Islet precursor cell (in vitro differentiated cells): ENCODE measurements at regions not wholly inside any gene's neighbourhood (a gene's known extent, or its start where the extent isn't known, plus 50 kb on each side); places are given as distances from the start of the nearest gene placed in this dataset.
A peak's percentile ranks its signal among the peaks of the same experiment; 100 is the strongest.

Experiments
- DNase-seq: peaks from one replicate; pipeline ENCODE4 v3.0.0-alpha.2; 2018

DNA sequence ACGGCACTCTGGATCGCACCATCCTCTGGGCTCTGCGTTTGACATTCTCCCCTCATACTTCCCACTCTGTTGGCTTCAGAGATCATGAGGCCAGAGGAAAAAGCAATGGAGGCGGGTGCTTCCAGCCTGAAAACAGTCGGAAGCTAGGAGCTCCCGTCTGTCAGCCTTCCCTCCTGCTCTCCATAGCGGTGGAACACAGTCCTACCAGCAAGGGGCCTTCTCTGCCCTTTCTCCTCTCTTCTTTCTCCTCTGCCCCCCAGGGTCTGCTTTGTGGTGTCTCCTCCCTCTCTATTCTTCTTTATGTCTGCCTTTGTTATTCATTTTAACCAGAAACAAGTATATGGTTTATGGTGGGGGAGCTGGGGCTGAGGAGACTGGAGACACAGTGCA lies 152.5 kb upstream of the NFIB start:
- no peak for DNase-seq

DNA sequence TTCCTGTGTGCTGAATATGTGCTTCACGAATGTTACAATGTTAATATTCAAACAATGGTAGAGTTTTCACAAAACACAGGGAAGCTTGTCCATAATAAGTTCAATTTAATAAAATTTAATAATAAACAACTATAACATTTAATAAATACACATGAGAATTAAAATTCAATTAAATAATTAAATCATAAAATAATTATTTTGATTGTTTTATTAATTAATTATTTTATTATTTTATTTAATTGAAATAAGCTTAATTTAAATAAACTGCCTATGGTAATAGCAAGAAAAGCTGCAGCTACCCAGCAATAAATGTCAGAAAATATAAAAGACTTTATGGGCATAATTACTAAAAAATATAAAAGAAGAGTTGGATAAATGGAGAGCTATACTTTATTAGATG lies 149.0 kb upstream of the NFIB start:
- DNase-seq, result no peak

DNA sequence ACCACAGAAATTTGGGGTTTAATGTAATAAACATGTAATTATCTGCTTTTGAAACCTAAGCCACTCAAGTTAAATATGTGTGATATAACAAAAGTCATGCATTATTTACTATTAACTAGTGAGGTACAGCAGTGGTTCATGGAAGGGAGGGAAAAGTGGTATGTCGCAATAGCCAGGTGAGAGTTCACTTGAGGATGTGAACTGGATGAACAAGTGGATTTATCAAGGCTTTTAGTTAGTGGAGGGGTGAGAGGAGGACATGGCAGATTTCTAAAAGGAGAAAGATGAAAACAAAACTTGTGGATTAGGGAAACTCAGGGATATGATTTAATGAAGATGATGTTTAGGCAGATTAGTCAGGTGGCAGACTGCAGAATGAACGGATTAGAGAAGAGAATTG lies 141.3 kb upstream of the NFIB start:
- no peak for DNase-seq

DNA sequence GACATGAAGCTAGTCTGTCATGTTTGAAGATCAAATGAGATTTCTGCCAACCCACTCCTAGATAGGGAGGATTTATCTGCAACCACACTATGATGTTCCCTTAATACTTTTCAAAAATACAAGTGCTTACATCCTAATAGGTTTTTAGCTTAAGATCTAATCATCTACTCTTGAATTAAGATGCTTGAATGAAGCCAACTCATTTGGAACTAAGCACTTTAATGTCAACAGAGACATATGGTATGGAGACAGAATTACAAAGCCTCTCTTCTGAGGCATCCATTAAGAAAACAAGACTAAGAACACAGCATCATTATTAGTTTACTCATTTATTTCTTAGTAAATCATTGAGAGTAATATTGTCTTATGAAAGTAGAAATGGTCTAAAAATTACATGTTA lies 139.3 kb upstream of the NFIB start:
- DNase-seq, result no peak

DNA sequence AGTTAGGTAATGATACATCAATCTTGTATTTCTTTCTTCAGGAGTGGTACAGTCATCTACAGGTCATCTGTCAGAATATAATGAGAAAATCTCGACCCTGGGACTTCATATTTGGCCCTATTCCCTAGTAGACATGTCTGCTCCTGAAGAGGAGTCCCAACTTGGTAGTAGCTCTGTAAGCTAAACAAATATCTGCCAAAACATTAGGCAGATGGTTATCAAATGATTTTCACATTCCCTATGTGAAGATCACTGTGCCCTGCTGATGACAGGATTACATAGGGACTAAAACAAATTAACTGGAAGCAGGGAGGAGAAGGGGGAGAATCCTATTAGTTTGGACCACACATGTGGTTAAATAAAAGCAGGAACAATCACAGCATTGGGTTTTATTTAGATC lies 138.6 kb upstream of the NFIB start:
- no peak for DNase-seq

DNA sequence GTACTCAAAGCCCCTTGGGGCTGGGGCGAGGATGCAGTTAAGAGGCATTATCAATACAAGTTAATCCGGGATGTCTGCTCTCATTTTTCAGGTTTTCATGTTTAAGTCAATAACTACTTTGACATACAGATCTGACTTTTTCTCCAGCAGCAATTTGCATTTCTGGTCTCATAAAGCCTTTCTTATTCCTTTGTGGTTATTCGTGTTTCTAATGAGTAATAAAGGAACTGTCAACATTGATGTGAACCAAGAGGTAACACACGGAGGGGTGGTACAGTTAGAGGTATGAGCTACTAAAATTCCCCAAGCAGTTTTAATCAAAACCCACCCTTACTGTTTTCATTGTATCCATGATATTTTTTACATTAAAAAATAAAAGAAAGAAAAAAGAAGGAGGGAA lies 138.0 kb upstream of the NFIB start:
- DNase-seq, result no peak

DNA sequence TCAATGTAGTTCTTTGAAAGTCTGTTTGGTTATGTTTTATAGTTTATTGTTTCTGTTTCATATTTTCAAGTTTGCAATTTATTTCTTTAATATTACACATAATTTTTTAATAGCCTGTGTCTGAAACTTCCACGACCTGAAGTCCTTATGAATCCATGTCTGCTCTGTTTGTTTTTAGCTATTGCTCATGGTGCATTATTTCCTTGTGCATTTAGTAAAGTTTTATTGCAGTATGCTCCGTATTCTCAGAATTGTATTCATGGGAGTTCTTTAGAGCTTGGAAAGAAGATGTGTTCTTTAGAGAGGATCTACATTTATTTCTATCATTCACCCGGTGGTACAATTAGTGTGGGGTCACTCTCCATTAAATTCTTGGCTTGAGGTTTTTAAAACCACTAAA lies 133.2 kb upstream of the NFIB start:
- no peak for DNase-seq

DNA sequence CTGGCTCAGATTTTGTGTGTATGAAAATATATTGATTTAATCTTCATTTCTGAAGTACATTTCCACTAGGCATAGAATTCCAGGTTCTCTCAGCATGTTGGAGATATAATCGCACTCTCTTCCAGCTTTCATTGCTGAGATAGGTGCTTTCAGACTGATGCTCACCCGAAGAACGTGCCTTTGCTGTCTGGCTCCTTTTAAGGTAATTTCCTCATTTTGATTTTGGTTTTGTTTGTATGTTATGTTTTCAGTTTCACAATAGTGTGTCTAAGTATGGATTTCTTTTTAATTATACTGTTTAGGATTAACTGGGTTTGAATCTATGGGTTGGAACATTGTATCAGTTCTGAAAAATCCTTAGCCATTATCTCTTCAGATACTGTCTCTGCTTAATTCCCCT lies 132.0 kb upstream of the NFIB start:
- no peak for DNase-seq

DNA sequence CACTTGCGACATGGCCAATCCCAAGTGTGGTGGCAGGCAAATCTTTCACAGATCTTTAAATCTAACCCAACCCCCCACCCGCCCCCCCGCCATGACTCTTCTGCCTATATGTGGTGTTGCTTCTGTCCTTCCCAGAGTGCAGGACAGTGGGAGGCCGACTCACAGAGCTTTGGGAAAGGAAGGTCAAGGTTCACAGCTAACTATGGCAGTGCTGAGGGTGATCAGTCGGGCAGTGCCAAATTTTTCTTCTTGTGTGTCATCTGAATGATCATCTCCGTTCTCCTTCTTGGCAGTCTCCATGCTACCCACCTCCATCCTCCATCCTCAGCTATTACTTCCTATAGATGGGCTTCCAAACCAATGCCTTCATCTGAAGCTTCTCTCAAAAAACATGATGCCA lies 129.0 kb upstream of the NFIB start:
- no peak for DNase-seq

DNA sequence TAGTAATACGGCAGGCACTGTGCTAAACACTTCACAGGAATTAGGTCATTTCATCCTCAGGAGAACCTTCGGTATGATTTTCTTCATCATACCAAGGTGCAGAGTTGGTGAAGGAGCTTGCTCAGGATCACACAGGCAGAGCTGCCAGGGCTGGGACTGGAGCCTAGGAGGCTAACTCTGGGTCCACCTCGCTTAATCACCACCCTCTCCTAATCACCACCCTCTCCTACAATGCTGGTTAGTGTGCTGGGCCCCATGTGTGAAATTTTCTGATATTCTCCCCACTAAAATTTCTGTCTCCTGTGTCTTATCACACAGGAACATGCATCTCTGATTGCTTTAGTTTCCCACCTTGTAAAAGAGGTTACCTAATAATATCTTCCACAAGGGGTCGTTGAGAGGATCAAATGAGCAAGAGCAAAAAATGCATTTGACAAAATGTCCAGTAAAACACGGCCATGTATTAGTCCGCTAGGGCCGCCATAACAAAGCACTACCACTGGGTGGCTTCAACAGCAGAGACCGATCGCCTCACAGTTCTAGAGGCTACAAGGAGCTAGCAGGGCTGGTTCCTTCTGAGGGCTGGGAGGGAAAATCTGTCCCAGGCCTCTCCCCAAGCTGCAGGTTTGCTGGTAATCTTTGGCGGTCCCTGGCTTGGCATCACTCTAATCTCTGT lies 128.2 kb upstream of the NFIB start:
- peak; percentile 82 for DNase-seq

DNA sequence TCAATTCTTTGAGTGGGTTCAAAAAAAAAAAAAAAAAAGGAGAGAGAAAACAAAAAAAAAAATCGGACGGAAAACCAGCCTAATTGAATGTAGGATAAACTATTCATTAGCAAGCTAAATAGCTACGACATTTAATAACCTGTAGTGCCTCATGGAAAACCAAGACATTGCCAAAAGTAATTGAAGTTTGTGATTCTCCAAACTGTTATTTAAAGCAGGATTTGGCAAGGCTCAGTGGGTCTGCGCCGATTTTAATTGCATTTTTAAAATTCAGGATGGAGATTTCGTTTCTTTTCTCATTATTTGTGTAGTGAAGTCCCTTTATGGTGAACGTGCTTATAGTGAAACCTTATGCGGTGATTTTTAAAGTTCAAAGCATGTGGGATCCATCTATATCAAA lies 127.2 kb upstream of the NFIB start:
- DNase-seq, result no peak

DNA sequence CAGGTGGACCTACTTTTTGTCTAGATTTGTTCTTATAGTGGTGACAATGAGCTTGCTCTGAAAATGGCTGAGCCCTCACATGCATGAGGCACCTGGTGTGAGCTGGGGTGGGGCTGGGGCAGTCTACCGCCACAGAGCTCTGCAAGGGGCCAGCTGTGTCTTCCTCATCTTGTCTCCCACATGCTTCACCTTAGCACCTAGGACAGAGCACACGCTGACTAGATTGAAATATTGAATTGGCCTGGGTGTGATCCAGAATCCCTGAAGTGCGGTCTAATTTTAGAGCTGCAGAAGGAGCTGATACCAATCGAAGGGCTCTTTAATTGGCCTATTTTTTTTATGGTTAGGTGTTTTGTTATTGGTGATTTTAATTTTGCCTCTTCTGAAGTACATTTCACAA lies 126.1 kb upstream of the NFIB start:
- DNase-seq, result no peak

DNA sequence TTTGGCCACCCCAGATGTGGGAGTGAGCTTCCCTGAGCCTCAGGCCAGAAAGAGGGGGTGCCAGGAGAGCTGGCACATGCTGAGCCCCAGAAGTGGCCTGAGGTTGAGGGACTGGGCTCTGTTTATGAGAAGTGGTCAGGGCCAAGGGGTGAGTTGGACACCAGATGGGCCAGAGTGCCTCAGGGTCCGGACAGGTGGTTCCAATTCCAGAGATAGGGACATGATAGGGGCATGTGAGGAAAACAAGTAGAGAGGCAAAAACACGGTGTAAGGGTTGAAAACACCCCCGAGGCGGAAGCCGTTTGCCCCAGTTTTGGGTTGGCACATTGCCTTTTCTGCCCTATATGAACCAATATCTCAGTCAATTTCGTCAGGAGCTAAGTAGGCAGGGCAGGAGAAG lies 125.6 kb upstream of the NFIB start:
- DNase-seq, result no peak

DNA sequence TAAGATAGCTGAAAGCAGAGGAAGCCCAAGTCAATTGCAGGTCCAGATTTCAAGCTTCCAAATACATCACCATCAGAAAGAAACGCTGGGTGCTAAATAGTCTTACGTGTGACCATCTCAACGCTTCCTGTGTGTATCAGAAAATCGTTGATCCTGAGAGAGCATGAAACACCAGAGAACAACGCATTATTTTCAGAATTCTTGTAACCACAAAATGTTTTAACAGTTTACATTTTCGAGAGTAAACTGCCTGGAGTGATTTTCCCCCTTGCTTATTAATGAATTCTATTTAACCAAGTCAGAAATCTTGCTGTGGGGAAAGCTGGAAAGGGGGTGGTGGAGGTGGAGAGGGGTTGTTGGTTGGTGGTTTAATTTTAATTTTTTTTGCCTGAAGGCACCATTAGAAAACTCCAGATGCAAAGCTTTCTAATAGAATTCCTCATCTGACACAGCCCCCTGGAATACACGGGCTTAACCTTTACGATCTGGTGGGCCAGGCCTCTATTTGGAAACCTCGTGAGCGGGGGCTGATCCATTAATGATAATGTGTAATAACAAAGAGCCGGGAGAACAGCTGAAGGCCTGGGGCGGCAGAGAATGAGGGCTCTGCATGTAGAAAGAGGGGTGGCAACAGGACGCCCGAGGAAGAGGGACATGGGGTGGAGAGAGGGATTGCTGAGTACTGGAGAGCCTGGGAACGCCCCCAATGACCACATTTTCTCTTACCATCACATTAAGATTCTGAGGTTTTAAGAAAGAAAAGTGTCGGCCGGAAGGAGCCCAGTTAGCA lies 124.5 kb upstream of the NFIB start:
- no peak for DNase-seq

DNA sequence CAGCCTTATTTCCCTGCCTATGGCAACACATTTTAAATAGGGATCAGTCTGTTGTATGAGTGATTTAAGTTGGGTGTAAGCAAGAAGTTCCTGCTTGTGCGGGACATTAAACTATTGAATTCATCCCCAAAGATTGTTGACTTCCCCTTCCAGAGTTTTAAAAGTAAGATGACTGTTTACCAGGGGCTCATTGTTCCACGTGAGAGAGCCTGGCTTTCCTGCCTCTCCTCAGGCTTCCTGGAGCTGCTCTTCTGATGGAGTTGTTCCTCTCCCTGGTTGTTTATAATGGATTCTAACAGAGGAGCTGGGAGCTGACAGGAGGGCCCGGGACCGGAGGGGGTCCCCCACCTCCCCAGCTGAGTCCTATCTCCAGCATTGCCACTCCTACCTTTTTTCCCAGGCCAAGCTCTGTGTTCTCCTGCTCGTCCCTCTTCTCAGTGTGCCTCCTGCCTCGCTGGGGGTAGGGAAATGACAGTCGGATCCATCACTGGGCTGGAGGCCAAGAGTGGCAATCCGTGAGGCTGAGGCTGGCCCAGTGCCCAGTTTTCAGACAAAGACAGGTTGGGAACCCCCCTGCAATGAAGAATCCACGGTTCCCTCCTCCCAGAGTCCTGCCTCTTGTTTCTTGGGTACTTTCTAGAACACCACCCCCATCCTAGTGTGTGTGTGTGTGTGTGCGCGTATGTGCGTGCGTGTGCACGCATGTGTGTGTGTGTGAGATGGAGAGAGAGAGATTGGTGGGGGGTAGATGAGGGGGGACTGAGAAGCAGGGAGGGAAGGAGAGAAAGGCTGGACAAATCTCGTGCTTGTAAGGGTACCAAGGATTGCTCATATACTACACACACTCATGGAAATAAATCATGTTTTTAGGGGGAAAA lies 123.7 kb upstream of the NFIB start:
- no peak for DNase-seq

DNA sequence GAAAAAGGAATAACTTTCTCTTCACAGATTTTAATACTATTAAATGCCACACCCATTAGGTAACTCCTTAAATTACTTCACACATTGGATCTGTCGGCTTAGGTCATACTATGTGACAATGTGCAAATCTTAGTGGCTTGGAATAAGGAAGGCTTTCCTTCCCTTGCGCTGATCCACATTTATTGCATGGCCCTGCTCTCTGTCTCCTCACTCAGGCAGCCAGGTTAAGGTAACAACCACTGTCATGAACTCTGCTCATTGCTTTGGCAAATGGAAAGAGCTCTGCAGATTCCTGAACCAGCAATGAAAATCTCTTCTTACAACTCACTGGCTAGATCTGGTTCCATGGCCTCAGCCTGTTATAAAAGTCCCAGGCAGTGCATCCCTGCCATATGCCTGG lies 121.9 kb upstream of the NFIB start:
- DNase-seq, result no peak

DNA sequence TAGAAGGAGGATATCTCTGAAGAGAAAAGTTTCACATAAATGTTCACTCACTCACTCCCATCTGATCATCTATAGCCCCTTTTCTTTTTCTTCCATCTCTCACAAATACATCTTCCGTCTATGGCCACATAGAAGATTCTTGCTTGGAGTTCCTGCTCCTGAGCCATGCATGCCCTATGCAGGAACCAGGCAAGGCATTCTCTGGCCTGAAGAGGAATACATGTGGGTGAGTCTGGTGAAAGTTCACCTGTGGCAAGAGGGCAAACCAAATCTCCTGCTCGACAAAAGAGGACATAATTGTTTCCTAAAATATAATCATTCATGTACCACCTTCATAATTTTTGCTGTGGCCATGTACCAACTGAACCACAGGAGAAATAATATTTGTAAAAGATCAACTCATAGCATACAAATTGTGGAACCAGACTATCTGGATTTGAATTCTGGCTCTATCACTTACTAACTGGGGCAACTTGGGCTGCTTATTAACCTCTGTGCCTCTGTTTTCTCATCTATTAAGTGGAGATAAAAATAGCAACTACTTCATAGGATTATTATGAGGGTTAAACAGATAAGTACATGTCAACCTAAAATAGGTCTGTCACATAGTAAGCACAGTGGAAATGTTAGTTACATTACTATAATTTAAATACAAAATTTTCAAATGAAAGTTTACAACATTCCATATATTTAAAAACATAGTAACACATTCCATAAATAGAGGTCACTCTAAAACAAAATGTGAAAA lies 121.2 kb upstream of the NFIB start:
- DNase-seq, result no peak

DNA sequence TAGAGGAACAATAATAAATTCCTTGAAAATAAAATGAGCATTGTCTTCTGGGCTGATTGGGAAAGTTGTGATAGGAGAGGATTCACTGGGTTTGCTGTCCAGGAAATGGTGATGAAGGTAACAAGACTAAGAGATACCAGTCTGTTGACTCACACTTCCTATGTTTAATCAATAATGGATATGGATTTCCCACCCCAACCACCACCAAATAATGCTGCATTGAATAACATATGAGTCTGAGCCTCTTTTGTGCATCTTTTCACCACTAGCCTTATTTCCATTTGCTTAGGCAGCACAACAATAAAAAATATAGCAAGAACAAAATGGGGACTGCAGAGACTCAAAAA lies 120.2 kb upstream of the NFIB start:
- no peak for DNase-seq

DNA sequence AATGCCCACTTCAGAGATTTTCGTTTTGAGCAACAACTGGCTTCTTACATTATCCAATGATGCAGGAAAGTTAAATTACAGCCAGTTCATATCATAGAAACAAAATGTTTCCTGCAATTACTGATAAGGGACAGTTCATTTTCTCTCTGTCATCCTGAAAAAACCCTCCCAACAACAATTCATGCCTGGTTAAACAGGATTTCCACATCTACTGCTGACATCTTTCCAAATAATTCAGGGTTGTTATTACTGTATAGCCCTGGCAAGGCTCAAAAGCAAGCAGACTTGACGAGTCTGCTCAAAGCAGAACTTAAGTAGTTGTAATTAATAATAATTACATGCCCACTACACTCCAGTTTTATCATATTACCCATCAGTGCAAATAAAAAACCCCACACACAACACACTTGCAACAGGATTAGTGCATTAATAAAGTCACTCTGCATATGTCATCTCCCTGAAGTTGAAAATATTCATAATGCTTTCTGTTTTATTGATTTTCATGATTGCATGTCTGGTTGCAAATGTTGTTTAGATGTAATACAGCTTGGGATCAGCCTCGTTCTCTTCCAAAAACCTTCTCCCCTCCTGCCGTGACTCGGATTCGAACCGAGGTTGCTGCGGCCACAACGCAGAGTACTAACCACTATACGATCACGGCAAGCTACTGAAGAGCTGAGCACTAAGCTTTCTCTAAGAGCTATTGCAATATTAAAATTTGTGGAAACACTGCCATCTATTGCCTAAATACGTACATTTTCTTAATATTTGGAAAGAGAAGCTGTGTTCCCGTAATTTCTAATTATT lies 119.6 kb upstream of the NFIB start:
- no peak for DNase-seq

DNA sequence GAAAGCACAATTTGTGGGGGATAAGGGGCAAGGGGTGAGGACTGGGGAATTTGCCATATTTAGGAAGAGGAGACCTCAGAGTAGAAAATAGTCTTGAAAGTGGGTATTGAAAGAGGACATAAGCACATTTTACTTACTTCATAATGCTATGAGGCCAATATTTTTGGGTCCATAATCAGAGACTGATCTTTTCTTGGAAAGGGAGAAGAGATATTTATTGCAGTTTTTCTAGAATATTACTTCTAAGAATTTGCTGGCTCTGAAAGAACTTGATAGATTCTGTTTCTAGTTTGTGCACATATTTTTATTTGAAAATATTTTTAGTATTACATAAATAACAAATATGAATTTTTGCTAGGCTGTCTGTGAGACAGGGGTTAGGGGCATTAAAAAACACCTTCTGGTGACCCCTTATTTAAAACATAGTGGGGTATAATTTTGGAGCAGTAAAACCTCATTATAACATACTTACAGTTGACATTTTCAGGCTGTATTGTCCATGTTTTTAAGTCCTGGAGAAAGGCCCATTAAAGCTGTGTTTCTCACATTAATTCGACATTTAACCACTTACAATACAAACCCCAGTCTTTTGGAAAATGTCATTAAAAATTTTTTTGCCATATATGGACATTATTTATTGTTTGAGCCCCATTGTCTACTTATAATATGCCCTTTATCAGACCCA lies 118.9 kb upstream of the NFIB start:
- DNase-seq, result no peak

DNA sequence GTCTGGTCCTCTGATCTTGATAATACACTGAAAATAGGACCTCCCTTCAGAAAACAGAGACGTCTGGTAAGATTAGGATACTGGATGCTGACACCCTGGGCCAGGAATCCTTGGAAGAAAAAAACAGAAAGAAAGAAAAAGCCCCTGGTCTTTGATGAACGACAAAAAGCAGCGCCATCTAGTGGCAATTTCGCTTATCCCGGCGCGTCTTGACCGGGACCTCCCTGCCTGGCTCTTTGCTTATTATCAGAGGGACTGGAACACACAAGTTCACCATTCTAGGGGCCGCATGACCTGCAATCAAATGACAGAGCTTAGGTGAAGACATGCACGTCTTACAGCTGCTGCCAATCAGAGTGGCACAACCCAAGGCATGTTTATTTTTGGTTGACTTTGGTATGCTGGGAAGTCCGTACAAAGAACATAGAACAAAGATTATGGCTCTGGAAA lies 114.9 kb upstream of the NFIB start:
- peak; percentile 88 for DNase-seq

DNA sequence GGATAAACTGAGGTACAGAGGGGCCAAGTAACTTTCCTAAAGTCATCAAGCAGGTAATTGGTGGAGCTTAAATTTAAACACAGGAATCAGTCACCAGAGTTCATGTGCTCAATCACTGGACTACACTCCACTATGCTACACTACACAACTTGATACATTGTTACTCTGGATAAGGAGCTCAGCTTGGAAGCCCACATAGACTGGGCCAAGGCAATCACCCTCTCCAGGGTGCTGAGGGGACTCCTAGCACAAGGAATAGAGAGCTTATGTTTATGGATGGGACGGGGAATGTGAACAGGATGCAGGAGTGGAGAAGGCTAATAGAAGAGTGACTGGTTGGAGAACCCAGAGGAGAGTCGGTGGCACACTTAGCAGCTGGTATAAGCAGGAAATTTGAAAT lies 113.5 kb upstream of the NFIB start:
- no peak for DNase-seq
